Endothelial cell of umbilical vein (primary cell): ENCODE measurements at regions not wholly inside any gene's neighbourhood (a gene's known extent, or its start where the extent isn't known, plus 50 kb on each side); places are given as distances from the start of the nearest gene placed in this dataset.
"Not testable (repeated sequence)": the region's sequence is repeated elsewhere in the genome, so short reads cannot be mapped to it uniquely, and the experiment has no call there.

ENCODE experiments used
- BruUV-seq: library from RNA; stranded (reverse); fragments of 400-500 nt; replicated peaks from 2 replicates; lab custom pipeline; 2021; lab: Mats Ljungman, UMichigan
- CTCF ChIA-PET: fragments of 300-600, 350-600 bp; sonication (Branson Sonifier 250); formaldehyde crosslinking; loops from one replicate; lab custom pipeline; 2021; ENCODE audit warnings: antibody characterized with exemption, inconsistent platforms; lab: Charles Lee
- POLR2A ChIA-PET: fragments of 300-600, 350-600 bp; sonication (Branson Sonifier 250); formaldehyde crosslinking; loops from one replicate; lab custom pipeline; 2021; ENCODE audit warnings: antibody characterized with exemption, inconsistent platforms; lab: Charles Lee
- DNase-seq: peaks from one replicate; pipeline ENCODE4 v3.0.0-alpha.2; 2011; ENCODE audit warnings: low read depth, low spot score
- FAIRE-seq: peaks from 2 replicates; lab custom pipeline; 2011; peaks lifted over from hg19 to GRCh38; lab: Jason Lieb, UNC
- H2AFZ ChIP-seq: 2 replicates; pipeline ENCODE4 v1.6.0; 2012; ENCODE audit warnings: low read depth, low read length, control low read depth, inconsistent platforms
- H3K27ac ChIP-seq: 2 replicates; pipeline ENCODE4 v1.5.1; 2011; ENCODE audit warnings: low read depth, mild to moderate bottlenecking, control low read depth, low read length, moderate library complexity; ENCODE audit not compliant: insufficient read depth
- H3K27me3 ChIP-seq, 2 experiments: 2 replicates each; pipeline versions ENCODE4 v1.6.0 to v1.6.1; 2011; ENCODE audit warnings: low read length in 2 of 2, mixed read lengths in 1 of 2; ENCODE audit not compliant: control insufficient read depth in 2 of 2, insufficient read depth in 2 of 2
- H3K36me3 ChIP-seq, 2 experiments: 2 replicates in 1 of 2; 3 replicates in 1 of 2; pipeline ENCODE4 v1.5.1; 2011; ENCODE audit warnings: low read length in 2 of 2, mild to moderate bottlenecking in 1 of 2, moderate library complexity in 1 of 2; ENCODE audit not compliant: control insufficient read depth in 2 of 2, insufficient read depth in 2 of 2; ENCODE audit errors: extremely low read depth in 1 of 2
- H3K4me1 ChIP-seq: 3 replicates; pipeline ENCODE4 v1.5.1; 2011; ENCODE audit warnings: mild to moderate bottlenecking, low read length; ENCODE audit not compliant: control insufficient read depth, insufficient read depth; ENCODE audit errors: extremely low read depth
- H3K4me2 ChIP-seq: 2 replicates; pipeline ENCODE4 v1.6.1; 2011; ENCODE audit warnings: low read length, control low read depth, mixed read lengths; ENCODE audit not compliant: insufficient read depth
- H3K4me3 ChIP-seq, 3 experiments: fragments of 200-600 bp in 1 of 3; sonication (generic), shearing (Covaris generic) in 1 of 3; replicated peaks in 1 of 3; 2 replicates each; pipeline ENCODE4 v1.5.1; 2011 to 2016; ENCODE audit warnings: control low read depth in 3 of 3, low read length in 3 of 3, mild to moderate bottlenecking in 2 of 3, inconsistent platforms in 1 of 3, low read depth in 1 of 3, moderate library complexity in 1 of 3; ENCODE audit not compliant: insufficient read depth in 1 of 3
- H3K79me2 ChIP-seq: 2 replicates; pipeline ENCODE4 v1.6.0; 2012; ENCODE audit warnings: low read length, inconsistent platforms; ENCODE audit not compliant: control insufficient read depth, insufficient read depth
- H3K9ac ChIP-seq: replicated peaks from 2 replicates; pipeline ENCODE3; 2011; ENCODE audit warnings: low read length, control low read depth; ENCODE audit not compliant: insufficient read depth; ENCODE audit errors: extremely low read depth
- H3K9me1 ChIP-seq: replicated peaks from 3 replicates; pipeline ENCODE4 v1.6.0; 2011; ENCODE audit warnings: mild to moderate bottlenecking, low read length; ENCODE audit not compliant: control insufficient read depth, insufficient read depth; ENCODE audit errors: extremely low read depth
- H3K9me3 ChIP-seq: replicated peaks from 2 replicates; pipeline ENCODE4 v1.5.1; 2012; ENCODE audit warnings: low read length, inconsistent platforms; ENCODE audit not compliant: control insufficient read depth, insufficient read depth
- H4K20me1 ChIP-seq: replicated peaks from 2 replicates; pipeline ENCODE3; 2011; ENCODE audit warnings: mild to moderate bottlenecking, low read length; ENCODE audit not compliant: control insufficient read depth, insufficient read depth; ENCODE audit errors: extremely low read depth
- EZH2 ChIP-seq: IDR thresholded peaks from 2 replicates; pipeline ENCODE4 v1.6.1; 2012; ENCODE audit warnings: borderline replicate concordance, low read depth, mild to moderate bottlenecking, moderate library complexity, low read length, inconsistent platforms; ENCODE audit not compliant: severe bottlenecking
- FOS ChIP-seq: IDR thresholded peaks from 2 replicates; pipeline ENCODE4 v1.6.1; 2011; ENCODE audit warnings: mild to moderate bottlenecking, low read length, moderate library complexity, borderline replicate concordance; ENCODE audit not compliant: insufficient read depth
- GATA2 ChIP-seq: IDR thresholded peaks from 2 replicates; pipeline ENCODE4 v1.7.0; 2011; ENCODE audit warnings: low read depth, mild to moderate bottlenecking, moderate library complexity, mixed read lengths, low read length; ENCODE audit not compliant: insufficient read length, insufficient read depth
- JUN ChIP-seq: IDR thresholded peaks from 2 replicates; pipeline ENCODE4 v1.6.1; 2011; ENCODE audit warnings: borderline replicate concordance, low read depth; ENCODE audit not compliant: insufficient read length, insufficient read depth
- MYC ChIP-seq: IDR thresholded peaks from one replicate; pipeline ENCODE4 v1.6.1; 2011; ENCODE audit warnings: mild to moderate bottlenecking, low read depth, low read length
- POLR2A ChIP-seq: IDR thresholded peaks from 2 replicates; pipeline ENCODE4 v1.6.1; 2012; ENCODE audit warnings: low read depth, mild to moderate bottlenecking, control low read depth, low read length
- POLR2AphosphoS5 ChIP-seq: IDR thresholded peaks from 2 replicates; pipeline ENCODE4 v1.6.1; 2012; ENCODE audit warnings: low read depth, mild to moderate bottlenecking, control low read depth, low read length, moderate library complexity; ENCODE audit not compliant: insufficient read depth
- dilution Hi-C: fragments of 300-500 bp; cut with MboI; formaldehyde crosslinking; loops from one replicate; pipeline ENCODE4 v1.15.0; 2019; ENCODE audit warnings: low sequenced_read_pairs; ENCODE audit not compliant: extremely low pct_ligation_motif_present
- intact Hi-C: fragments of 100-400 bp; cut with micrococcal nuclease; formaldehyde crosslinking; loops from one replicate; pipeline ENCODE4 v1.10.0; 2022
- TF ChIP-seq, protein P1 (sequence below), 2 donors: IDR thresholded peaks; 1 replicate in 1 of 2; 2 replicates in 1 of 2; pipeline ENCODE4 v1.5.1; 2011; ENCODE audit warnings: low read length in 2 of 2, mild to moderate bottlenecking in 2 of 2, moderate library complexity in 2 of 2, control low read depth in 1 of 2, inconsistent platforms in 1 of 2, low read depth in 1 of 2; ENCODE audit not compliant: insufficient read depth in 1 of 2; ENCODE audit errors: extremely low read depth in 1 of 2
- TF ChIP-seq, protein P2 (sequence below): IDR thresholded peaks from 2 replicates; pipeline ENCODE4 v1.6.1; 2011; ENCODE audit not compliant: insufficient read depth, insufficient read length

- H3K9me3 ChIP-seq = no peaks in the 10 kb centered on the region
- FAIRE-seq (no peak), DNase-seq (no peak)
- no peaks in the 10 kb centered on the region for H3K79me2 ChIP-seq
- no peaks in the 10 kb centered on the region for H3K27me3 ChIP-seq
- H4K20me1 ChIP-seq = no peaks in the 10 kb centered on the region
- CTCF ChIA-PET = no interaction called here
- no peak overlapping the region for H3K4me3 ChIP-seq
- intact Hi-C loops (no loop called here), dilution Hi-C loops (no loop called here)
- H3K9ac ChIP-seq = no peak overlapping the region
- POLR2A ChIA-PET = no interaction called here
- no peak overlapping the region for H3K27ac ChIP-seq
- H3K9me1 ChIP-seq = no peaks in the 10 kb centered on the region
- H3K4me2 ChIP-seq = no peak overlapping the region
- H3K36me3 ChIP-seq = no peaks in the 10 kb centered on the region
- no peaks in the 10 kb centered on the region for H3K4me1 ChIP-seq
- no peak for TF ChIP-seq POLR2AphosphoS5
- no peak for TF ChIP-seq MYC
- TF ChIP-seq FOS = no peak
- TF ChIP-seq POLR2A = no peak
- TF ChIP-seq, protein P1, sequence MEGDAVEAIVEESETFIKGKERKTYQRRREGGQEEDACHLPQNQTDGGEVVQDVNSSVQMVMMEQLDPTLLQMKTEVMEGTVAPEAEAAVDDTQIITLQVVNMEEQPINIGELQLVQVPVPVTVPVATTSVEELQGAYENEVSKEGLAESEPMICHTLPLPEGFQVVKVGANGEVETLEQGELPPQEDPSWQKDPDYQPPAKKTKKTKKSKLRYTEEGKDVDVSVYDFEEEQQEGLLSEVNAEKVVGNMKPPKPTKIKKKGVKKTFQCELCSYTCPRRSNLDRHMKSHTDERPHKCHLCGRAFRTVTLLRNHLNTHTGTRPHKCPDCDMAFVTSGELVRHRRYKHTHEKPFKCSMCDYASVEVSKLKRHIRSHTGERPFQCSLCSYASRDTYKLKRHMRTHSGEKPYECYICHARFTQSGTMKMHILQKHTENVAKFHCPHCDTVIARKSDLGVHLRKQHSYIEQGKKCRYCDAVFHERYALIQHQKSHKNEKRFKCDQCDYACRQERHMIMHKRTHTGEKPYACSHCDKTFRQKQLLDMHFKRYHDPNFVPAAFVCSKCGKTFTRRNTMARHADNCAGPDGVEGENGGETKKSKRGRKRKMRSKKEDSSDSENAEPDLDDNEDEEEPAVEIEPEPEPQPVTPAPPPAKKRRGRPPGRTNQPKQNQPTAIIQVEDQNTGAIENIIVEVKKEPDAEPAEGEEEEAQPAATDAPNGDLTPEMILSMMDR (IDR thresholded peaks at IDR 0.05; ENCODE audit: extremely low read depth in 1 of 2, insufficient read depth in 1 of 2, low read depth in 1 of 2, low read length in 2 of 2) = no peak
- TF ChIP-seq EZH2 = no peak
- TF ChIP-seq JUN = no peak
- no peak for TF ChIP-seq GATA2
- TF ChIP-seq, protein P2, sequence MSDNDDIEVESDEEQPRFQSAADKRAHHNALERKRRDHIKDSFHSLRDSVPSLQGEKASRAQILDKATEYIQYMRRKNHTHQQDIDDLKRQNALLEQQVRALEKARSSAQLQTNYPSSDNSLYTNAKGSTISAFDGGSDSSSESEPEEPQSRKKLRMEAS = no peak
- BruUV-seq = no TSS peak
- no peak overlapping the region for H2AFZ ChIP-seq
Measured at GRCh38 chr7:26937306-26937705, 72.9 kb upstream of the SKAP2 start.

GRCh38 chr7:26932616-26933015, 68.2 kb upstream of the SKAP2 start:
- H3K36me3 ChIP-seq, H3K9me3 ChIP-seq, H3K79me2 ChIP-seq, dilution Hi-C loops, H4K20me1 ChIP-seq, H3K27me3 ChIP-seq, H3K4me3 ChIP-seq, H3K4me1 ChIP-seq, H3K9me1 ChIP-seq, FAIRE-seq, H3K27ac ChIP-seq, H3K9ac ChIP-seq, BruUV-seq, intact Hi-C loops, POLR2A ChIA-PET, CTCF ChIA-PET, DNase-seq, H2AFZ ChIP-seq, H3K4me2 ChIP-seq: not testable (repeated sequence)
